D341Med (cell line): ENCODE measurements at regions not wholly inside any gene's neighbourhood (a gene's known extent, or its start where the extent isn't known, plus 50 kb on each side); places are given as distances from the start of the nearest gene placed in this dataset.

Source experiments
- DNase-seq: peaks from one replicate; pipeline ENCODE4 v3.0.0; 2012; ENCODE audit warnings: low spot score

DNA sequence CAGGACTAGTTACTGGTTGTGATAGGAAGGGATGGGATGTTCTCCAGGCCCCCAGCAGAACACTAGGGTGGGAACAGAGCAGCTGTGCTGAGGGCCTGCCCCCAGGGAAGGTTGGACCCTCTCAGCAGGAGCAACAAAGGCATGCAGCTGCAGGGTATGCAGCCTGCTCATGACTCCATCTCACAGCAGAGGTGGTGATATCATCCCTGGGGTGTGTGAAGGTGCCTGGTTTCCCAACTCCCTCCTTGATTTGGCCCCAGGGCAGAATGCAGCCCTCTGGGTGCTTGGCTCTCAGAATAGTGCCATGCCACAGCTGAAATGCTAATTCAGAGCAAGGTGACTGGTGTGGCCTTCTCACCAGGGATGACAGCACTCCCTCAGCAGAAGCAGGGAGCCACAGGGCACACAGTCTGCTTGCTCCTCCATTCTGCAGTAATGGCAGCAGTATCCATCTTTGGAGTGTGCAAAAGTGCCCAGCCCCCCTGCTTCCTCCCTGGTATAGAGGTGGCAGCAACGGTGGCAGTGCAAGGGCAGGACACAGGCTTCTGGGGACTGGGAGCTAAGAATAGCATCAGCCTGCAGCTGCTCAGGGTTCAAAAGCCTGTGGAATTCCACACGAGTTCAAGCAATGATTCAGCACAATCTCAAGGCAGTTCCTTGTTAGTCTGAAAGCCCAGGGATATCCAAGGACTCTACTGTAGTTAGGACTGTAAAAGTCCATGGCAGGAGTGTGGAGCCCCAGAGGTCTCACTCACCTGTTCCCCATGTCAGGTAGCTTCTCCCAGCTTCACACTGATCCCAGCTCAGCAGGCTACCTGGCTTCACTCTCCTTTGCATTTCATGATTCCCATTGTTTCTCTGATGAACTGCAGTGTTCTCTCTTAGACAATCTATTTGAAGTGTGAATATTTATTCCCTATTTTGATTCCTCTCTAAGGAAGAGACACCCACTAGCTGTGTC is 298.1 kb upstream of the FOXG1 start:
- DNase-seq = no peak

DNA sequence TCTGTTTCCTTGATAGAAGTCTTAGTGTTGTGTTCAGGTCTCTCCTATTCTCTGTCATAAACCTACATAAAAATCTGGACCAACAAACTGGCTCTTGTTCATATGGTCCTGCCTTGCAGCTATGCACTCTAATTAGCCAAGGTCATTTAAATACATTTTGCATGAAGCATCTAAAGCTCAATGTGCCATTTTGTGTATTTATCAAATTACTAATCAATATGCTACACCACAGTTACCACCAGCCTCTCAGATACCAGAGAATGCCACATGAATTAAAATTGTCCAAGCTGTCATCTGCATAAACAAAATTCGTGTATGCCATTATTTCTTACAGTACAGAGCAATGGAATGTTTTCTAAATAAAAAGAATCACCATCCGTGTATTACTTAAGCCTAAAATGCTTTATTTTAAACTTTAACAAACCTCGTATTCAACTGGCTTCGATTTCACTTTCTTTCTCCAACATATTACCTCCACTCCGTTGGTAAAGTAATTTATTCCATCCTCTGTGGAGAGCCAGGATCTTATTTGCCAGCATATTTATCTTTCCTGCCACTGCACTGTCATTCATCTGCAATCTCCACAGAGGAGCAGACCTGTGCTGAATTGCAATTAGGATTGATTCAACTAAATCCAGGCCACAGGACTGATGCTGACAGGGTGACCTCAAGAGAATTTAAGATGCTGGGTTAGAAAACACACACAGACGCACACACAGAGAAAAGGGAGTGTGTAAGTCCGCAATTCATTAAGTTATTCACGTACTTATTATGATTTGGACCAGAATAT is 284.1 kb upstream of the FOXG1 start:
- DNase-seq = no peak

DNA sequence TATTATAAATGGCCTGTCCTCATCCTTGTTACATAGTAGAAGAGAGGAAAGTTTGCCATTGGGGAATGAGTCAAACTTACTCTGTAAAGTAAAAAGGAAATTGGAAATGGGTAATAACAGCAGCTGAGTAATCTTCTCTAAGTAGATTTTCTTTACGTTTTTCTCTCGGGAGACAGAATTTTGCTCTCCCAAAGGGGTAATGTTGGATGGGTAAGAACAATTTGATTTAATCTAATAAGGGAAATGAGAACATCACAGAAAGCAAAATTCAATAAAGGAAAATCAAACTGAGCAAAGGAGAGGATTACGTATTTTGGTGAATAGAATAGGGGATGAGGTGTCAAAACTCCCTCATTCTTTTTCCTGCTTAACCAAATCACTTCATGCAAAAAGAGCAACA is 283.1 kb upstream of the FOXG1 start:
- no peak for DNase-seq

DNA sequence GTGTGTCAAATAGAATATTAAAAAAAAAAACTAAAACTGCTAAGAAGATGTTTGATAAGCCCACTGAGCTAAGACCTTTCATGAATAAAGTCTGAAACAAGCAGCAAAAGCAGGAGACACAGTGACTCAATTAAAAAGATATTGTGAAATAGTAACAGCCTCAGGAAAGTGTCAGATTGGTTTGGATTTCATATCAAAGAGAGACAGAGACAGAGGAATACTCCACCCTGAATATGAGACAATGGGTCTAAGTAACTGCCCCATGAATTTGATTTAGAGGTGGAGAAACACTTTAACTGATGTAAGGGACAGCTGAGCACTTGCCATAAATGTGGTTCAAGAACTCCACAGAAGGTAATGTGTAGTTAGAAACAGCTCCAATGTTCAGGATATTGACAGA is 277.9 kb upstream of the FOXG1 start:
- DNase-seq = no peak

DNA sequence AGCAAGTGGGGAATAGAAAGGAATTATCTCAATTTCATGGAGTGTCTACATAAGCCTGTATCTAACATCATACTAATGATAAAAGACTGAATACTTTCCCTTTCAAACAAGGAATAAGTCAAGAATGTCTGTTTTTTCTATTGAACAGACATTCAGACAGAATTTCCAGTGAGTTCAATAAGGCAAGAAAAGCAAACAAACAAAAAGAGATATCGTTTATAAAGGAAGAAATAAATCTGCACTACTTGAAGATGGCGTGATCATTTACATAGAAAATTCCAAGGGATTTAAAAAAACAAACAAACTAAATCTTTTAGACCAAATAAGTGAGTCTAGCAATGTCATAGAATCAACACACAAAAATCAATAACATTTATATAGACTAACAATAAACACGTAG is 273.1 kb upstream of the FOXG1 start:
- no peak for DNase-seq

DNA sequence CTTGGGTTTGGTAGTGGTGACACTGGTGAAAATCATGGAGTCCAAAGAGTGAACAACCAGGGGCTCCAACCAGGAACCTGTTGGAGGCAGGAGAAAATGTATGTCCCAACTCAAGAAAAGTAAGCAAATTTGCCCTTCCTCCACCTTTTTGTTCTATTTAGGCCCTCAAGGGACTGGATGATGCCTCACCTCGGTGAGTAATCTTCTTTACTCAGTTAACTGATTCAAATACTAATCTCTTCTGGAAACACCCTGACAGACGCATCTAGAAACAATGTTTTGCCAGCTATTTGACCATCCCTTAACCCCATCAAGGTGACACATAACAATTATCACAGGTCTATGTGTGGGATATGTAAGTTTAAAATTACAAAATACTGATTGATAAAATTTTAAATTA is 272.4 kb upstream of the FOXG1 start:
- peak; percentile 22 for DNase-seq

DNA sequence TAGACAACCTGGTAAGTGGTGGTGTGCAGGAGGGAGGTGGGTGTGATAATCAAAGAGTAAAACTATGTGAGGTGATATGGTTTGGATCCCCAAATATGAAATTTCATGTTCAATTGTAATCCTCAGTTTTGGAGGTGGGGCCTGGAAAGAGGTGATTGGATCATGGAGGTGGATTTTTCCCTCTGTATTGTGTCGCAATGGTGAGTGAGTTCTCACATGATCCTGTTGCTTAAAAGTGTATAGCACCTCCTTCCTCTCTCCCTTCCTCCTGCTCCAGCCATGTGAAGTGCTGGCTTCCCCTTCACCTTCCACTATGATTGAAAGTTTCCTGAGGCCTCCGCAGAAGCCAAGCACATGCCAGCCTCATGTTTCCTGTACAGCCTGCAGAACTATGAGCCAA is 270.2 kb upstream of the FOXG1 start:
- no peak for DNase-seq

DNA sequence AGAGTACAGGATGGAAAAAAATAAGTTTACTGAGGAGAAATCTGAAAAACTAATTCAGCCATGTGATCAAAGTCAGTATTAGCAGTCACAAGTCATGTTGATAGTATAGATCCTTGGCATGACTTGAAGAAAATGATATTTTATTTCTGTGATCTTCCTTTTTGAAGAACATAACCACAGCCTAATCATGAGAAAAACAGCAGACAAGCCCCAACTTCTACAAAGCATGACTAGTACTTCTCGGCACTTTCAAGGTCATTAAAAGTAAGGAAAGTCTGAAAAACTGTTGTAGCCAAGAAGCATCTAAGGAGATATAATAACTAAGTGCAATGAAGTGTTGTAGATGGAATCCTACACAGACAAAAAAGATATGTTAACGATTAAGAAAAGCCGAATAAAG is 264.1 kb upstream of the FOXG1 start:
- DNase-seq = no peak

DNA sequence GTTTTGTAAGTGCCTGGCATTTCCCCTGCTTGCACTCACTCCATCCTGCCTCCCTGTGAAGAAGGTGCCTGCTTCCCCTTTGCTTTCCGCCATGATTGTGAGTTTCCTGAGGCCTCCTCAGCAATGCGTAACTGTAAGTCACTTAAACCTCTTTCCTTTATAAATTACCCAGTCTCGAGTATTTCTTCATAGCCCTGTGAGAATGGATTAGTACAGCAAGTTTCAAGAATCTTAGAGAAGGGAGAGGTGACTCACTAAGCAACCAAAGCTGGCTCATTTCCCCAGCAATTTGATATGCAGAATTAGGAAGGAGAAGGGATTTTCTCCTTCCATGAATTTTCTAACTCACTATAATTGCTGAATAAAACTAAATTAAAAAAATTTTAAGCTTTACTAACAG is 251.0 kb upstream of the FOXG1 start:
- no peak for DNase-seq

DNA sequence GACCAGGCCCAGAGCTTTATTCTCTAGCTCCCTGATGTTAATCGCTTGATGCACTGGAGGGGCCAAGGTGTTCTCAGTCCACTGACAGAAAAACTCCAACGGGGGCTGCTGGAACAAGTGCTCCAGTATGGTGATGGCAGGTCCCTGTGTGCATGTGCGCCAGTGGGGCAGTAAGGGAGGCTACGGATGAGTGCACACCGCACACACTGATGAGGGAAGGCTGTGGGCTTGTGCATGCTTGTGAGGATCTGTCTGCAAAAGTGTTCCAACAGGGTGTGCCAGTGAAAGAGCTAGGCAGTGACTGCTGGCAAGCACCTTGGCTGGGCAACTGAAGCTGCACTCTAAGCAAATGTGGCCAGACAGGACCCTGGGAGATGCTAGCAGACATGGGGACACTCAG is 229.7 kb upstream of the FOXG1 start:
- no peak for DNase-seq

DNA sequence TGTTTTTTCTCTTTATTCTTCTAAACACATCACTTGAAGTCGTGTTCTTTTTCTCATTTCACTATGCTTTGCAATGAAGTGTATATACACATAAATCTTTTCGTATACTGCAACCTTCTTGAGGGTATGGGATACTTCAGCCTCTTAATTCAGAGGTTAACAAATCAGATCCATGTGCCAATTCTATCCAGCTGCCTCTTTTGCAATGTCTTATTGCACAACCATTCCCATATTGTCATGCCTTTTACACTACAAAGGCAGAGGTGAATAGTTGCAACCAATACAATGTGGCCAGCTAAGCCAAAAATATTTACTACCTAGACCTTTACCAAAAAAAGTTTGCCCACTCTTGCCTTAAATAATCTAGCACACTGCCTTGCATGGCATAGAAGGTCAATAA is 224.5 kb upstream of the FOXG1 start:
- no peak for DNase-seq

DNA sequence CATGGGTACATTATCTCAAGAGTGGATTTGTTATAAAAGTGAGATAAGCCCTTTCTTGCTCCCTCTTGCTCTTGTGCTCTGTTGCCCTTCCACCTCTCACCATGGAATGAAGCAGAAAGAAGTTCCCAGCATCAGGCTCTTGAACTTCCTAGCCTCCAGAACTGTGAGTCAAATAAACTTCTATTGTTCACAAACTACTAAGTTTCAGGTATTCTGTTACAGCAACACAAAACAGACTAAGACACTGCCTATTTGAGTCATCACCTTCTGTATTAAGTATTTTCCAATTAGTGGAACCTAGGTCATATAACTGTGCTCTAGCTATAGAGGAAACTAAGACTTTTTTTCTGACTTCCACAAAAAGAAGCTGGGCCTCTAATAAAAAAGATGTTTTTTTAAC is 201.2 kb upstream of the FOXG1 start:
- DNase-seq = no peak

DNA sequence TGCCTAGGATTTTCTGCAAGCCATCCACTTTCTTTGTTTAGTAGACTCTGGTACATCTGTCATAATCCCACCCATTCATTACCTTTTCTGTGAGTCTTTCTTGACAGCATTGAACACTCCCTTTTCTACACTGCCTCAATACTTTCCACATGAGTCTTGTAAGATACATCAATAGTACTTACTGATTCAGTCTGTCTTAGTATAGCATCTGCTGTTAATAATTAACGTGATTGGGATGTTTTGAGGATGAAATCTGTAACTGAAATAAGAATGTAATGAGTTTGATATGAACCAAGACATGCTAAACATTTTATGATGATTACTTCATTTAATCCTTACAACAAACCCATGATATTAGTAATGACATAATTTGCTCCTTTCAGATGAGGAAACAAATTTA is 196.2 kb upstream of the FOXG1 start:
- no peak for DNase-seq

DNA sequence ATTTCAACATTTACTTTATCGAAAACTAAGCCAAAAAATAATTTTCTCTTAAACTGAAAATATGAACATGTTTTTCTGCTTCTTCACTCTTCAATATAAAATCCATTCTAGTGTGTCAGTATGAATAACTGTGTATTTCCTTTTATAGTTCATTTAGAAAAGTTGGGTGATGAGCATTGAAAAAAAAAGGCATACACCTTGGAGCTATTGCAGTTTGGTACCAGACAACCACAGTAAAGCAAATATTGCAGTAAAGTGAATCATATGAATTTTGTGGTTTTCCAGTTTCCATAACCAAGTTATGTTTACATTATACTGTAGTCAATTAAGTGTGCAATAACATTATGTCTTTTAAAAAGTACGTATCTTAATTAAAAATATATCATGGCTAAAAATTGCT is 195.0 kb upstream of the FOXG1 start:
- no peak for DNase-seq

DNA sequence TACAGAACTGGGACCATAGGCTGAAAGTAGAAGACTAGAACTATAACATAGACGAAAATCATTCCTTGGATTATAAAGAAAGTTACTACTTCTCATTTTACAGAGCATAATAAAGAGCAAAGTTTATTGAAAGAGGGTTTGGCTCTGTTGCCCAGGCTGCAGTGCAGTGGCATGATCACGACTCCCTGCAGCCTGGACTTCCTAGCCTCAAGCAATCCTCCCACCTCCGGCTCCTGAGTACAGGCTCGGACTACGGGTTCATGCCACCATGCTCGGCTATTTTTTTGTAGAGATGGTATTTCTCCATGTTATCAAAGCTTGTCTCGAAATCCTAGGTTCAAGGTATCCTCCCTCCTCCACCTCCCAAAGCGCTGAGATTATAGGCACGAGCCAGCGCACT is 190.1 kb upstream of the FOXG1 start:
- DNase-seq = no peak

DNA sequence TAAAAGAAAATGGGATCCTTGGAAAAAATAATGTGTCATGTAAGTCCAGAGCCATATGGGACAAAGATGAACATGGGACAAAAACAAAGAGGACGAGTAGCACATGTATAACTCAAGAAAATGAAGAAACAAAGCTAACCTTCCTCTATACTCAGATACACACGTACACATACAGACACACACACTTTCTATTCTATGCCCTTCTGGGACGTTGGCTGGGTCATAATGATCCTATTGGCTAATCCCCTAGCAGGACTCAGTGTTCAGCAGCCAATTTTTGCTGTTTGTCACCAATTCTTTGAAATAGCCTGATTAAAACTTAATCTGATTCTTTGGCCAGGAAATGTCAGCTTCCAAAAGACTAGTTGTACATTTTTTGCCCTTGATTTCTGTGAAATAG is 189.4 kb upstream of the FOXG1 start:
- DNase-seq = no peak

DNA sequence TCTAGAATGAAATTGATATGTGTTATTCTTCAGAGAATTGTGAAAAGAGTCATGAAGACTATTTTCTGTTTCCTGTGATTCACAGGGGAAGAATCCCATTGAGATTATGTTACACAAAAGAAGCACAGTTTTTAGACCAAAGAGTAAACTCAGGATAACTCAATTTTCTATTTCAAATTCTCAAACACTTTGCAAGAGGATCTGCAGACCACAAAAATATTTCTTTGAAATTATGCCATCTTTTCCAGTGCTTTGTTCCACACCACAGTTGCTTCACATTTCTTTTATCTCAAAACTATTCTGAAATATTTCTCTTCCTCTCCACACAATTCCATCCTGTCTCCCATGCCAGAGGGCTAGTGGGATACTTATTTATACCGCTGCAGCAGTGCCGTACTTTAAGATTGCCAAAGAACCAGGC is 188.9 kb upstream of the FOXG1 start:
- no peak for DNase-seq

DNA sequence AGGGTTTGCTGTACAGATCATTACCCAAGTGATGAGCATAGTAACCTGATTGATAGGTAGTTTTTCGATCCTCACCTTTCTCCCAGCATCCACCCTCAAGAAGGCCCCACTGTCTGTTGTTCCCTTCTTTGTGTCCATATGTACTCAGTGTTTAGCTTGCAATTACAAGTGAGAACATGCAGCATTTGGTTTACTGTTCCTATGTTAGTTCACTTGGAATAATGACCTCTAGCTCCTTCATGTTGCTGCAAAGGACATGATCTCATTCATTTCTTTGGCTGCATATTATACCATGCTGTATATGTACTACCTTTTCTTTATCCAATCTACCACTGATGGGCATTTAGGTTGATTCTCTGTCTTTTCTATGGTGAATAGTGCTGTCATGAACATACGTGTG is 181.6 kb upstream of the FOXG1 start:
- no peak for DNase-seq

DNA sequence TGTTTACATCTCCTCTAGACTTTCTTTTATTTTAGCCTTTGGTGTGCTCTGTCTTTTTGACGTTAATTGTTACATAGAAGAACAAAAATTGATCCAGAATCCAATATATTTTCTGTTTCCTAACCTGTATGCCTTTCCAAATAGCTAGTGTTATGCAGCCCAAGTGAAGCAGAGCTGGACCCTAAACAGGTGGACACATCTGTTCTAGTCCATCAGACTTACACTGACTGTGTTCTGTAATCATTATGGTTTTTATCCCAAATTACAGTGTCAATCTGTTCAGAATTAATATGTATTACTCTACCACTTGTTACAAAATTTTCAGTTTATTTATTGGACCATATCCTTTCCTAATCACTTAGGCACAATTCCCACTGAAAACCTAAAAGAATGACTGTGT is 176.8 kb upstream of the FOXG1 start:
- no peak for DNase-seq

DNA sequence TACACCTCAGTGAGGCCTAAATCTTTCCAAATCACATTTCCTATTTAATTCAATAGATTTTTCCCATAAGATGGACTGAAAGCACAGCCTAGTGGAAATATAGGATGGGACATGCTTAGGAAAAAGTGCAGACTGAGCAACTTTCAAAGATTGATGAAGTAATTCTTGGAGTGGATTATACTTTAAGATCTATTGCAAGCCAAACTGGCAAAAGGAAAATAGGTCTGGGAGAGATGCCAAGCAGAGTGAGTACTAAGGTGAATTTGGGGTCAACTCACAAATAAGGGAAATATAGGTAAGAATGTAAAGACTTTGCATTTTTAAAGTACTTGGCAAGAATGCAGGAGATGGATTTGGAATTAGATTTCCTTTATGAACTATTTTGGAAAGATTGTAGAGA is 170.2 kb upstream of the FOXG1 start:
- no peak for DNase-seq

DNA sequence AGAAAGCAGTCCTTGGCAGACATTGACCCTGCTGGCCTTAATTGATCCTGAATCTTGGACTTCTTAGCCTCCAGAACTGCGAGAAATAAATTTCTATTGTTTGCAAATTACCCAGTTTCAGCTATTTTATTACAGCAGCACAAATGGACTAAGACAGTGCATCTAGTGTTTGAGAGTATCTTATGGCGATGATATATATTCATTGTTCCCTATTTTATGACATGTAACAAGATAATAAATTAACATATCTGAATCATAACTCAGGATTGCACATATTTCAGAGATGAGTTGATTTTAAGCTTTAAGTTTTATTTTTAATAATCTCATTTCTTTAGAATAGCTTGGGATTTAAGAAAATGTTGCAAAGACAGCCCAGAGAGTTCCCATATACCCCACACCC is 167.4 kb upstream of the FOXG1 start:
- no peak for DNase-seq

DNA sequence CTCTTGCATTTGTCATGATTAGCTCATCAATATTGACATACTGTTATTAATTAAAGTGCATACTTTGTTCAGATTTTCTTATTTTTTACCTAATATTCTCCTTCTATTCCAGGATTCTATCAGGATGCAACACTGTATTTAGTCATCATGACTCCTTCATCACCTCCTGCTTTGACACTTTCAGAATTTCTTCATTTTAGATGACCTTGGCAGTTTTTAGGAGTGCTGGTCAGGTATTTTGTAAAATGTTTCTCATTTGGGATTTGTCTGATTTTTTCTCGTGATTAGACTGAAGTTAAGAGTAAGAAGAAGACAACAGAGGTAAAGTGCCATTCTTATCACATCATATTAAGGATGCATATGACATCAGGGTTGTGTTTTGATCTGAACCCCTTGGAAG is 167.0 kb upstream of the FOXG1 start:
- DNase-seq = no peak

DNA sequence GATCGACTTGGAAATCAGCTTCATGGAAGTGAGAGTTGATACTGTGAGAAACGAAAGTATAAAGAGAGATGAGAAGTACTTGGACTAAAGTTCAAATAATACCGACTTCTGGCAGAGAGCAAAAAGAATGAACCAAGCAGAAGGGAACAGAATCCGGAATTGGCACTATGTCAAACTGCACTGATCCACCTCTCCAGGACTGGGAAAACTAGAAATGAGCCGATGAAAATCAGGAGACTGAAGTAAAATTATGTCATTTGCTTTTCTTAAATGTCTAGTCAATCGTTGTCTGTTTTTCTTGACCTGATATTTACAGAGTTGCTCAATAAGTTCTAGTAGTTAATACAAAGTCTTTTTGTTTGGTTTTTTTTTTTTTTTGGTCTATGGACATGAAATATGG is 163.0 kb upstream of the FOXG1 start:
- no peak for DNase-seq

DNA sequence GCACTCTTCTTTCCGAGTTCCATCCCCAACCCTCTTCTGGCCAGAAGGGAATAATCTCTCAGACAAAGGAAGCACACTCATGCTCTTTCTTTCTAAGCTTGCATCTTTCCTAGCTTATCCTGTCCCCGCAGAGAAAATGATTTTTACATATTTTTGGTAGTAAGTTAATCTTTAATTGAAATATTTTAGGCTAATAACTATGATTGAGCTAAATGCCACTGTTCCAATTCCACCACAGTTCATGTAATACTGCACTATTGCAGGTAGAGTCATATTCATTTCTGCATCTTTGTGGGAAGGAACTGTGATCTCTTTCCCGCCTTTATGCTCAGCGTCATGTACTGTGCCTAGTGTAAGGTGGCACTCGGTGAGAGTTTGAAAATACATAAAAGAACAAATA is 158.9 kb upstream of the FOXG1 start:
- no peak for DNase-seq
